ENCODE measurements at regions not wholly inside any gene's neighbourhood (a gene's known extent, or its start where the extent isn't known, plus 50 kb on each side); places are given as distances from the start of the nearest gene placed in this dataset.
"Not testable (repeated sequence)": the region's sequence is repeated elsewhere in the genome, so short reads cannot be mapped to it uniquely, and the experiment has no call there.

DNA sequence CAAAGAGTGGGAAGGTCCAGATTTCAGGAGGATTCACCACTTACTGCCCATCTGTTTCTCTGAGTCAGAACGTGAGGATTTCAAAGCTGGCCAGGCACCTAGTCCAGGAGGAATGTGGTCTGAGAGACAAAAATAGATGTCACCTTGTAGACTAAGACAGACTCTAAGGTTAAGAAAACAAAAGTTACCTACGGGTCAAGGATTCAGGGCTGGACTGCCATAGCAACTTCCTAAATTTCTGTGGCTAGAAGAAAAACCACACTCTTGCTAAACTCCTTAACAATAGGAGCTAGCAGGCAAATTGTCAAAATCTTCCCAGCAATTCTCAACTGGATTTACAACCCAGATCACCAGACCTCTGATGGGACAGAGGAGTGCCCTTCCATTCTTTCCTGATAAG is 250.4 kb upstream of the NOTCH2NLA start:
- H3K9me3 ChIP-seq; H3K4me1 ChIP-seq (ENCODE audit: low read depth); H3K4me3 ChIP-seq; ATAC-seq; intact Hi-C loops (cut with DNase I, micrococcal nuclease); H3K36me3 ChIP-seq (ENCODE audit: low read depth); DNase-seq: not testable (repeated sequence)

DNA sequence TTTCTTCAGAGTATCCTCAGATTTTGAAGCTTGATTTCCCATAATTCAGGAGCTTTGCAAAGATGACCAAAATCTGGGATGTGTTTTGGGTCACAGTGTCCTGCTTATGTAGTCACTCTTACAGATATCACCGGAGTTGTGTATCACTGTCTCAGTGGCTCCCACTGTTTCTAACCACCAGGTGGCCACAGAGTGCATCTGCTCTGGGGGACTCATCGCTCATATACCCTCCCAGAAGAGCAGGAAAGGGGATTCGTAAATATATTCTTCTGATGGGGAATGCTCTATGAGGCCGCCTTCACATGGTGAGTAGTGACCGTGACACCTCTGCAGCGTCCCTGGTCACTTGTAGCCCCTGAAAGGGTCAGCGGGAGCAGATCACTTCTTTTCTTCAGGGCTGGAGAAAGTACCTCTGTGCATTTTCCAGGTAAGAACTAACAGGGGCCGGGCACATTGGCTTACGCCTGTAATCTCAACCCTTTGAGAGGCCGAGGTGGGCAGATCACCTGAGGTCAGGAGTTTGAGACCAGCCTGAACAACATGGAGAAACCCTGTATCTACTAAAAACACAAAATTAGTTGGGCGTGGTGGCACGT is 249.4 kb upstream of the NOTCH2NLA start:
- peak; percentile 35 for TF ChIP-seq CTCF (IDR thresholded peaks at IDR 0.05)
- H3K9me3 ChIP-seq; H3K4me1 ChIP-seq (ENCODE audit: low read depth); intact Hi-C loops (cut with DNase I, micrococcal nuclease); H3K36me3 ChIP-seq (ENCODE audit: low read depth); H3K4me3 ChIP-seq: not testable (repeated sequence)
- peak in 2 of 3 donors; percentile 30 to 38 for DNase-seq
- peak; percentile 51 for ATAC-seq

DNA sequence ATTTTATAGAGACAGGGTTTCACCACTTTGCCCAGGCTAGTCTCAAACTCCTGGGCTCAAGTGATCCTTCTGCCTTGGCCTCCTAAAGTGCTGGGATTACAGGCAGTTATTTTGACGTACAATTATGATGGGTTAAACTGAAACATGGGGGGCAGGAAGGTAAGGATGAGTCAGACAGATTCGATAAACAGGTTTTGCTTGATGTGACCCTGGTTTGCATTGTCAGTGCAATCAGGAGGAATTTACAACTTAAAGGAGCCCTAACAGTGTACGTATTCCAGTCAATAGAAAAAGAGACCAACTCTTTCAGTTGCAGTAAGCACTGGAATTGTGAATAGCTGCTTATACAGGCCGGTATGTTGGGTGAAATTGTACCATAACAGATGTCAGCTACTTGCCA is 246.3 kb upstream of the NOTCH2NLA start:
- ATAC-seq; H3K36me3 ChIP-seq (ENCODE audit: low read depth); H3K4me1 ChIP-seq (ENCODE audit: low read depth); DNase-seq; H3K4me3 ChIP-seq; H3K9me3 ChIP-seq; intact Hi-C loops (cut with DNase I, micrococcal nuclease): not testable (repeated sequence)

GRCh38 chr1:146474216-146474615 is 245.4 kb upstream of the NOTCH2NLA start:
- H3K4me1 ChIP-seq (ENCODE audit: low read depth); DNase-seq; H3K4me3 ChIP-seq; ATAC-seq; intact Hi-C loops (cut with DNase I, micrococcal nuclease); H3K9me3 ChIP-seq; H3K36me3 ChIP-seq (ENCODE audit: low read depth): not testable (repeated sequence)

- H3K4me1 ChIP-seq (ENCODE audit: low read depth); intact Hi-C loops (cut with DNase I, micrococcal nuclease): not testable (repeated sequence)
Measured at GRCh38 chr1:146472192-146472861, 243.5 kb upstream of the NOTCH2NLA start.

DNA sequence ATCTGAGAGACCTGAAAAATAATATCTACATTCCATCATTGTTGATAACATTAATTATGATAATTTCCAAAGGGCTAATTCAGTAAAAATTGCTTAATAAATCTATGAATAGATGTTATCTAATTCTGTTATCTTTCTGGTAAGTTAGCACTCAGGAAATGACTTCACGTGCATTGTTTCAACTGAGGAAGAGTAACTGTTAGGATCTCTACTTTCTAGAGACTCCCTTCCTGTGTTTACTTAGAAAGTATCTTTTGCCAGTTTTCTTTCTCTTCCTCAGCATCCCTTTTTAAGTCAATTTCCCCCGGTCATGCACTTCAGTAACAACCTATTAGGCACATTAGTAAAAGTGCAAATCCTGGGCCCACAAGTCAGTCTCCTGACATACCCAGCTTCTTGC is 231.1 kb upstream of the NOTCH2NLA start:
- DNase-seq; H3K4me3 ChIP-seq; H3K4me1 ChIP-seq (ENCODE audit: low read depth); H3K36me3 ChIP-seq (ENCODE audit: low read depth); ATAC-seq; H3K9me3 ChIP-seq; intact Hi-C loops (cut with DNase I, micrococcal nuclease): not testable (repeated sequence)

More at GRCh38 chr1:146472192-146472861, 243.5 kb upstream of the NOTCH2NLA start:
- ATAC-seq (peak; percentile 96), DNase-seq (peak; percentile 83 to 85 (median 83))
- not testable (repeated sequence) for H3K36me3 ChIP-seq (ENCODE audit: low read depth); H3K9me3 ChIP-seq; H3K4me3 ChIP-seq

GRCh38 chr1:146459308-146459707 is 230.5 kb upstream of the NOTCH2NLA start:
- H3K36me3 ChIP-seq (ENCODE audit: low read depth); H3K9me3 ChIP-seq; ATAC-seq; H3K4me3 ChIP-seq; intact Hi-C loops (cut with DNase I, micrococcal nuclease); H3K4me1 ChIP-seq (ENCODE audit: low read depth); DNase-seq: not testable (repeated sequence)

GRCh38 chr1:146448877-146449246 is 220.0 kb upstream of the NOTCH2NLA start:
- intact Hi-C loops (cut with DNase I, micrococcal nuclease); H3K4me1 ChIP-seq (ENCODE audit: low read depth); ATAC-seq; DNase-seq; H3K9me3 ChIP-seq; H3K4me3 ChIP-seq; H3K36me3 ChIP-seq (ENCODE audit: low read depth): not testable (repeated sequence)

DNA sequence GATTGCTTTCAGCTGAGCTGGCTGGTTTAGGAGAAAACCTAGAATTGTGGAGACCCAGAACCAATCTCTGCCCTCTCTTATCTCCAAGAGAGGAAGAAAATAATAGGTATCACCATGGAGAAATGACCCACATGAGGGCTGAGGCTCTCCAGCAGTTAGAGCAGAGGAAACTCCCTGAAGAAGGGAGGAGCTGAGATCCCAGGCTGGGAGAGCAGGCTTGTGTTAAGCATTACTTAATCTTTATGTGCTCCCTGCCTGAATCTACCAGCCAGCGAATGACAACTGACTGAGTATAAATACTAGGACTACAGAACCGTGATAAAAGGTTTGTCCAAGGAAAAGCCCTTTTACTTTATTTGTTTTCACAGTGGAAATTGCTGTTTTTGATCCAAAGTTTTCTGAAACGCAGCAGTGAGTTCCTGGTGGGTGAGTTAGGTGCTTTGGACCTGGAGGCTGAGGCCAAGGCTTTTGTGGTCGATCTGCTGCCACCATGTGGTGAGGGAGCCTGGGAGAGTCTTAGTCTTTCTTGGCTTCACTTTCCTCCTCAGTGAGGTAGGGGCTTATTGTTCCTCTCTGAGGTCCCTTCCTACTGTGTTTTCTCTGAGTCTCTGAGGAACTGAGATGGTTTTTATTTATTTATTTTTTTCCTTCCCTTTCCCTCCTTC is 219.5 kb upstream of the NOTCH2NLA start:
- peak; percentile 54 for ATAC-seq
- H3K4me1 ChIP-seq (ENCODE audit: low read depth); H3K9me3 ChIP-seq; H3K36me3 ChIP-seq (ENCODE audit: low read depth); H3K4me3 ChIP-seq; intact Hi-C loops (cut with DNase I, micrococcal nuclease): not testable (repeated sequence)
- DNase-seq: peak in 2 of 3 donors; percentile 71 to 78

- H3K36me3 ChIP-seq (ENCODE audit: low read depth); H3K4me1 ChIP-seq (ENCODE audit: low read depth); H3K4me3 ChIP-seq; ATAC-seq; intact Hi-C loops (cut with DNase I, micrococcal nuclease); H3K9me3 ChIP-seq: not testable (repeated sequence)
- DNase-seq: peak; percentile 27 to 63 (median 59)
Measured at GRCh38 chr1:146443871-146444222, 215.0 kb upstream of the NOTCH2NLA start.

DNA sequence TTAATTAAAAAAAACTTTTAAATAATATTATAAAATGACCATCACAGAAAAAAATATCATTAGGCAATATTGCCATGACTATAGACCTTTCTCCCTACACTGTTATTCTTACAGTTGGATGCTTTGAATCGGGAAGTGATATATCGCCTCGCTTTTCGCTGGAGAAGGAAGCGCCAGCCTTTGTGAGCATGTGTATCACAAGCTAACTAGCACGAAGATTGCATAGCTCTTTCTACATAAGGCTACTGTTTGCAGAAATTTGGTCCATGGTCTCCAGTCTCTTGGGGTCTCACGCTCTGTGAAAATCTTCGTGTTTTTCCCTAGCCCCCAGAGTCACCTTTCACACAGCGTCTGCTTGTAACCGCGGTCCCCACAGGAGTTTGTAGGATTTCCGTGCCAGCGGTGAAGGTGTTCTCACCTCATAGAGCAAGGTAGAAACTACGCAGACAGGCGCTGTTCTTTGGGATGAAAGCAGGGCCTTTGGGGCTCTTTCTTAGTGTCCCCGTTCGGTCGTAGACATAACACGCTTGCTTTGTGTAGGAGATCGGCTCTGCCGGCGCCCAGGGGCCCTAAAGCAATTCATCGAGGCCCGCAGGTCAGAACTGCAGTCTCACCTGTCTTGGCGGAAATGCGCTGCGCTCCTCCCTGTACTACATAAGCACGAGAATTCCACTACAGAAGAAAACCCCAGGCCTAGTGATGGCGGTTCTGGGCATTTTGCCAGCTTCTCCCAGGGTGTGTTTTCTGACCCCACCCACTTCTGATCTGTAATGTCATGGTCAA is 214.5 kb upstream of the NOTCH2NLA start:
- ATAC-seq: peak; percentile 15
- H3K4me1 ChIP-seq (ENCODE audit: low read depth); H3K4me3 ChIP-seq; H3K9me3 ChIP-seq; intact Hi-C loops (cut with DNase I, micrococcal nuclease); H3K36me3 ChIP-seq (ENCODE audit: low read depth): not testable (repeated sequence)
- peak in 1 of 3 donors; percentile 17 for DNase-seq

DNA sequence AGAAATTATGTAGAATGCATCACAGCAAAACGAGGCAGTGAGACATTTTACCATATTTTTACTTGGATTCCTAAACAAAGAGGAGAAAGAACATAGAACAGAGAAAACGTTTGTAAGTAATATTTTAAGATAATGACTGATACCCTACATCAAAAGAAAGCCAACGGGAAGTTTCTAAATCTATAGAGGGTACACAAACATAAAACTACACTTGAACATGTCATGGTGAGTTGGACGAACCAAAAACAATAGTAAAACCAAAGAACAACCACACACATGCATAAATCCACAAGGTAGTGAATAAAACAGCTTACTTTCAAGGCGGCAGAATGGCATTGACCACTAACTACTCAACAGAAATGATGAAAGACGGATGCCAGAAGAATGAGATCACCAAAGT is 209.7 kb upstream of the NOTCH2NLA start:
- H3K9me3 ChIP-seq; H3K4me1 ChIP-seq (ENCODE audit: low read depth); H3K36me3 ChIP-seq (ENCODE audit: low read depth); H3K4me3 ChIP-seq; DNase-seq; ATAC-seq; intact Hi-C loops (cut with DNase I, micrococcal nuclease): not testable (repeated sequence)

DNA sequence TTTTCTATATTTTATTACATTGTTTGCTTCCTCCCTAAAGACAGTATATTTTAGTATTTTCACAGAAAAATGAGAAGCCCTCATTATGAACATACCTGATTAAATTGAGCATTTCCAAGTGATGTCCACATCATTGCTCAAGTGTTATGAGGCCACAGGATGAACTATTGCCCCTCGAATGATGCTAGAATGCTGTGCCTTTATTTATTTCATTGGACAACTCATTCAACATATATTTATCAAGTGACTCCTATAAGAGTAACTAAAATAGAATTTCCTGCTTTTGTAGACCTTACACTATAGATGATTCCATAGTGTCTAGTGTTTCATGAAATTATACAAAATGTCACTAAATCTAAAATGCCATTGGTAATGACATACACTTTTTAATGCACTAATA is 187.8 kb upstream of the NOTCH2NLA start:
- H3K36me3 ChIP-seq (ENCODE audit: low read depth); H3K4me3 ChIP-seq; H3K4me1 ChIP-seq (ENCODE audit: low read depth); intact Hi-C loops (cut with DNase I, micrococcal nuclease); H3K9me3 ChIP-seq; ATAC-seq; DNase-seq: not testable (repeated sequence)
